ENCODE measurements at regions not wholly inside any gene's neighbourhood (a gene's known extent, or its start where the extent isn't known, plus 50 kb on each side); places are given as distances from the start of the nearest gene placed in this dataset.
"Not testable (repeated sequence)": the region's sequence is repeated elsewhere in the genome, so short reads cannot be mapped to it uniquely, and the experiment has no call there.

DNA sequence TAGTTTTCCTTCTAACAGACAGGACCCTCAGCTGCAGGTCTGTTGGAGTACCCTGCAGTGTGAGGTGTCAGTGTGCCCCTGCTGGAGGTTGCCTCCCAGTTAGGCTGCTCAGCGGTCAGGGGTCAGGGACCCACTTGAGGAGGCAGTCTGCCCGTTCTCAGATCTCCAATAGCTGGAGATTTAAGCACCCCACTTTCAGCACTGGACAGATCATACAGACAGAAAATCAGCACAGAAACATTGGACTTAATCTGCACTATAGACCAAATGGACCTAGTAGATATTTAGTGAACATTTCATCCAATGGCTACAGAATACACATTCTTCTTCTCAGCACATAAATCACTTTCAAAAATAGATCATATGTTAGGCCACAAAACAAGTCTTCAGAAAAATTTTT, 137.8 kb upstream of the MDFIC2 start:
- not testable (repeated sequence) for TF ChIP-seq CTCF, POLR2AphosphoS5 (IDR thresholded peaks at IDR 0.05)
